Ammon's horn (tissue), 1 donor: ENCODE measurements at regions not wholly inside any gene's neighbourhood (a gene's known extent, or its start where the extent isn't known, plus 50 kb on each side); places are given as distances from the start of the nearest gene placed in this dataset.
A peak's percentile ranks its signal among the peaks of the same experiment; 100 is the strongest.
"Not testable (repeated sequence)": the region's sequence is repeated elsewhere in the genome, so short reads cannot be mapped to it uniquely, and the experiment has no call there.

Source experiments
- DNase-seq: peaks from one replicate; pipeline ENCODE4 v3.0.0-alpha.2; 2016; ENCODE audit warnings: low spot score

DNA sequence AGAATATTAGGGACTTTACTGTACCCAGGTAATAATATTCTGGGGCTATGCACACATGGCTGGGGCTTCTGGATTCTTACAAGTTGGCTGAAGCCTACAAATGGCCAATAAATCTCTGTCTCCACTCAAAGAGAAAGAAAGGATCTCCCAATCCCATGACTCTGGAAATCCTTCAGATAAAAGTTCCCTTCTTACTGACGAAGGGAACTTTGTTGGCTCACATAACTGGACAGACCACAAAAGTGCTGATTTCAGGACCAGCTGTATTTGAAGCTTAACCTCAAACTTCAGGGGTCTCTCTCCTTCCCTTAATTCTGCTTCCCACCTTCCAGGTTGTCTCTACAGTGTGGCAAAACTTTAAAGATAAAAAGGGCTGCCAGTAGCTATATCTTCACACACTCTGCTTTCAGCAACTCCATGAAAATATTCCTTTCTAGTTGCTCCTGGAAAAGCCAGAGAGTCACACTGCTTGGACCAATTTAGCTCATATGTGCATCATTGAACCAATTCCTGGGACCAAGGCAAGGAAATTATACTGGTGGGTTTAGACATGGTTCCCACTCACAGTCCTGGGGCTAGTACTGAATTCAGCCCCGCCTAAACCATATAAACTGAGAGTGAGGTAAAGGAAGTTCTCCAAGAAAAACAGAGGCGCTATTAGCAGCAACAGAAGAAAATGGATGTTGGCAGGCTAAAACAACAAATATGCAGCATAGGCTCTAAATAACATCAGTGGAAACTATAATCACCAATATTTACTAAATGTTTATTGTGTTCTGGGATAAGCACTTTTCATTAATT is 290.0 kb upstream of the GADL1 start:
- no peak for DNase-seq

DNA sequence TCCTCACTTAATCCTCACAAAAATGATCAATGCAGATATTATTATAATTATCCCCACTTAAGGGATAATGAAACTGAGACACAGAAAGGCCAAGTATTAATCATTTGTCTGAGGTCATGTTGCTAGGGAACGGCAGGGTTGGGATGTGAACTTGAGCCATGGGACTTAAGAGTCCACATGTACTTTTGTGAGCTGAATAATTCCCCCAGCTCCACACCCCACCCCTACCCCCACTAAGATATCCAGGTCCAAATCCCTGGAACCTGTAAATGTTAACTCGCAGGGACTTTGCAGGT is 290.5 kb upstream of the GADL1 start:
- no peak for DNase-seq

DNA sequence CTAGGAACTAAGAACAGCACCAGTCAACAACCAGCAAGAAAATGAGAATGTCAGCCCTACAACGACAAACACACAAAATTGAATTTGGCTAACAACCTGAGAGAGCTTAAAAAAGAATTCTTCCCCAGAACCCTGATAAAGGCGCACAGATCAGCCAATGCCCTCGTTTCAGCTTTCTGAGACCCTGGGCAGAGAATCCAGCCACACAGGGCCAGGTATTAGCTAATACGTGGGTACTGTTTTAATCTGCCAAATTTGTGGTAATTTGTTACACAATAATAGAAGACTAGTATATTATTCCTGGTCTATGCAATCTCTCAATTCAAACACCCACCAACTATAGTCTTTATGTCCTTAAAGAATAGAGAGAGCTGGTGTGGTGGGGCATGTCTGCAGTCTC is 291.6 kb upstream of the GADL1 start:
- DNase-seq, result no peak

DNA sequence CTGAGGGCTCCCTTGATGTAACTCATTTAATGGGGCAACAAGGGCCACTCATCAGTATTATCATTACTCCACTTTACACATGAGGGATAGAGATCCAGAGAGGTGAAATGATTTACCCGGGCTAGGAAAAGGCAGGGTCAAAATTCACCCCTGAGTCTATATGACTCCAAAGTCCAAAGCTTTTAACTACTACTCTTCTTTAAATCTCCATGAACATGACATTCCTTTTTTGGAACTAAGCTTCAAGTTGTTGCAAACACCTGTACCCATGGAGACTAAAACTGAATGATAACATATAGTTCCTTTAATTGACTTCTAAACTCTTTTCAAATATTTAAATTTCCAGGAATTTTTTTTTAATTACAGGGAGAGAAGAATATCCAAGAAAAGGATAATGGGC is 292.9 kb upstream of the GADL1 start:
- DNase-seq, result no peak

DNA sequence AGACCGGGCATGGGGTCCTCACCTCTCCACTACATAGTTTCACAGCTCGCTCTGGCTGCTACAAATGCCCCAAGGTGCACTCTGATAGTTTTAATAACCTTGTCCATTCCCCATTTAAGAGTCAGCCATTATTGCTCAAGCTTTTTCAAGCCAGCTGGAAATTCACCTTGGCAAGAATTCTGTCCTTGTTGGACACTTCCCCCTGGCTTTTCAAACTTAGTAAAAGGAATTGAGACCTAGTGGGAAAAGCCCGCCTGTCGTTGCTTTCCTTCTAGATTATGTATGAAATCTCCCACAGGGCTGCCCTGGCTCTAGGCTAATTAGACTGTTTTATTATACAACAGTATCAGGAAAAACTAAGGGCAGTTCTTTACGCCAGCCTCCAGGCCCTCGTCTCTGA is 293.7 kb upstream of the GADL1 start:
- DNase-seq, result no peak

DNA sequence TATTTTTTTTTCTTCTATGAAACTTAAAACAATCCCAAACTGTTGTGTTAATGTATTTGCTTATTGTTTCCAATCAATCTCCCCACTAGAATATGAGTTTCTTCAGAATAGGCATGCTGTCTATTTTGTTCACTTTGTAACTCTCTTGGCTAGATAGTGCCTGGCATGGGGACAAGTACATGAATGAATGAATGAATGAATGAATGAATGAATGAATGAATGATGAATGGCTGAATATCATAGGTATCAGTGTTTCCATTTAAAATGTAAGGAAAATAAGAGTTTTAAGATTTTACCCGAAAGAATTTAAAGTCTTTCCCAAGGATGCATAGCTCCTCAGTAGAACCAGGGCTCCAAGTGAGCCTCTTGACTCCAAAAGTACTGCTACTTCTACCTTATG is 294.9 kb upstream of the GADL1 start:
- no peak for DNase-seq

DNA sequence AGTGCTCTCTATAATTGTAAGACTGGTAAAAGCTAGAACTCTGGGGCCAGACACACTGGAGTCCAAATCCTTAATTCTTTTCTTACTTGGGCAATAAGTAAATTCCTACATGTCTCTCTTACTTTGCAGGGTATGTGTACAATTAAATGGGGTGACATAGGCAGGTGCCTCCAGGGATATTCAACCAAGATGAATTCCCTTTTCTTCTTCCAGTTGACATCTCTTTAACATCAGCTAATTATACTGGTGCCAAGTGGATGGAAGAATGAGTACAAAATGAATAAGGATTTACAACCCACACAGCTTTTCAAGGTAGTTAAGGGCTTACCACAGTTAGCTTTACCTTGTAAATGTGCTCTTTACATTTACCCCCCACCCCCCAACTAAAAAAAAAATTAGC is 295.5 kb upstream of the GADL1 start:
- DNase-seq, result no peak

DNA sequence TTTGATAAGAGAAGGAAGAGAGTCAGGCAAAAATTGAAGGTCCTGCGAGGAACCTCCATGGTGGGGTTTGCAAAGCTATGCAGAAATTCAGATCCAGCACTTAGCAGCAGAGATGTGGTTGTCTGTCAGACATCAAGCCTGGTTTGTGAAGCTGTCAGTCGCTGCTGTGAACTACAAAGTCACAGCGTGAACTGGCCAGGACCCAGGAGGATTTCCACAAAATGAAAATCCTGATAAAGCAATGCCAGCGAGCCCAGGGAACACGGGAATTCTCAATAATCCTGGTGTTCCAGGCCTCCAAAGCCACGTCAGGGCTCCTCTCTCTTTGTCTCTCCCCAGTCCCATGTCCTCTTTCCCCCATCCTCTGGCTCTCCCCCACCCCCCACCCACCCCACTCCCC is 296.9 kb upstream of the GADL1 start:
- no peak for DNase-seq

DNA sequence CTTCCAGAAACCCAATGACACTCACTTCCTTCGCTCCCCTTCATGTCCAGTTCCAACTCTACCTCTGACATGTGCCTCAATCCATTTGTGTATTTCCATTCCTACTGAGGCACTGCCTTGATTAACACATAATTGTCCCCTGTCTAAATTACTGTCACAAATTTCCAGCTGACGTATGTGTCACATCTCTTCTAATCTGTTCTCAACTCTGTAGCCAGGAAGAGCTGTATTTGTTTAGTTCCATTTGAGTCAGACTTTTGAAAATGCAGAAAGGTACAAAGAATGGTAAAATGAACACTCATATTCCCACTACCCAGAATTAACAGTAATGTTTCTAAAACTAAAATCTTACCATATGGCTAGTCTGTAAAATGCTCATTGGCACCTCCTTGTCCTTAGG is 299.0 kb upstream of the GADL1 start:
- no peak for DNase-seq

DNA sequence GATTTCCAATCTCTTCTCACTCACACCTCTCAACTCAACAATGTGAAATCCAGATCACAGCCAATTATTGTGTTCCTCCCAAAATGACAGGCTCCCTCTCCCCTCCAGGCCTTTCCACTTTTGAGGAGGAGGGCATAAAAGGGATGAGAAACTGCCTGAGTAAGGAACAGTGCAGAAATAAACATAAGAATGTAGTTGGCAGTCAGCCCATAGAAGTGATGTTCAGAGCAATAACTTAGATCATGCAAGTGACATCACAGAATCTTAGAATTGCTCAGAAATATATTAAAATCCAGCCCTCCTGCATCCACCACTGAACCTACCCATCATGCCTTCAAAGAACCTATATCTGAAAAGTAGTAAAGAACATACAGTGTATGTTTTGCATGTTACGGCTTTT is 299.4 kb upstream of the GADL1 start:
- DNase-seq, result no peak

DNA sequence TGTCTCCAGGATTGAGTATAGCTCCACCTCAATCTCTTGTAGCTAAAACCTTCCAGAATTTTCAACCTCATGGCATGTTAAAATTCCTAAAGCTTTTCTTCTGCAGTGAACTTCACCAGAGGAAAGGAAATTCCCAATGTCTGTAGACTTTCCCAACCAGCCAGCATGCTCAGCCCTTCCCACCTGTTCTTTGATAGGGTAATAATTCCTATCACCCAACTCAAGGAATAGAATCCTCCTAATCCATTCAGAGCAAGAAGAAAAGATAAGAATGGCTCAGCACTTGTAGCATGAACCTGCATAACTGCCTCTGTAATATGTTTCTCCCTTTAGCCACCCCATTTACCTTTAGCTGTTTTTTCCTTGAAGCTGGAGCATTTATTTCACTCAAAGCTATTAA is 301.8 kb upstream of the GADL1 start:
- DNase-seq, result no peak

DNA sequence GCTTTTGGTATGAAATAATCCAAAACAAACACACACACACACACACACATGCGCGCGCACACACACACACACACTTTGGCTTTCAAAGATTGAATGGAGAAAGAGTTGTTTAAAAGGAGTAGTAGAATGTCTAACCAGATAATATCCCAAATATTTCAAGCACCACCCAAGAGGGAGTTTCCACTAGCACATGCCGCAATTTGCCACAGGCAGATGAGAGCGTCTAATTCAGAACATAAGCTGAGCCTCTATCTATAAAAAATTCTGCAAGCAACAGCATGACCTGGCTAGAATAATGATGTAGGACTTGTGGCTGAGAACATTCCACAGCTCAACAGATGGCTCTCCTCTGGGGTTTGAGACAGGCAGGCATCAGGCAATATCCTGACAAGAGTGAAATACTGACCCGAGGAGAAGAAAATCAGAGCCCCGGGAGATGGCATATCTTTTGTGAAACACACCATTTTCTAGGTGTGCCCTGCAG is 302.5 kb upstream of the GADL1 start:
- DNase-seq, result no peak

DNA sequence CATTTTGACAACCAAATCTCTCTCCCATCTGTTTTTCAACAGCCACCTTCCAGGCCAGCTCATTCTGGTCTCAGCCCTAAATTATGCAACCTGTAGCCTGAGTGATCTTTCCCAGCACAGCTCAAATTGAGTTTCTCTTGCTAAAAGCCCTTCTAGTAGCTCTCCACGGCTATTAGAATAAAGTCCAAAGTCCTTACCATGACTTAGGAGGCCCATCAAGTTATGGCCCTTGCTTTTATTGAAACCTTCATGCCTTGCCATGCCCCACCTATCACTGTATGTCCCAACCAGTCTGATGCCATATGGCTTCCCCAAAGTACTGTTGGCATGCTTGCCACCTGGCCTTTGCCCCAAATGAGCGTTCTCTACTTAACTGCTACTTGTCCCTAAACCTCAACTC is 303.5 kb upstream of the GADL1 start:
- DNase-seq, result no peak

DNA sequence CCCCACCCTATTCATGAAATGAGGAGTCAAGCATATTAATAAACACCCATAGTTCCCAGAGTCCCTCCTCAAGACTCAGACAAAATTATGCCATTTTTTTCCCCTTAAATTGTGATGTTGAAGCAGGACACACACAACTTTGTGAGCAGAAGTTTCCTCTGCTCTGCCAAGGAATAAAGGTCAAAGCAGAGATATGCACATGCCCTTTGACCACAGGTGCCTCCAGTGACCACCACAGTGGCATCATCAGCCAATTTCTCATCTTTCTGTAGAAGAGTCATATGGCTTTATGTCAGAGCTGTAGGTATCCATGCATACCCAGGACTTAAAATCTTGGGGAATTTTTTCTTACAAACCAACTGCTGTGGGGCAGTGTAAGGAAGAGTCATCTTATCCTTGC is 304.4 kb upstream of the GADL1 start:
- no peak for DNase-seq

DNA sequence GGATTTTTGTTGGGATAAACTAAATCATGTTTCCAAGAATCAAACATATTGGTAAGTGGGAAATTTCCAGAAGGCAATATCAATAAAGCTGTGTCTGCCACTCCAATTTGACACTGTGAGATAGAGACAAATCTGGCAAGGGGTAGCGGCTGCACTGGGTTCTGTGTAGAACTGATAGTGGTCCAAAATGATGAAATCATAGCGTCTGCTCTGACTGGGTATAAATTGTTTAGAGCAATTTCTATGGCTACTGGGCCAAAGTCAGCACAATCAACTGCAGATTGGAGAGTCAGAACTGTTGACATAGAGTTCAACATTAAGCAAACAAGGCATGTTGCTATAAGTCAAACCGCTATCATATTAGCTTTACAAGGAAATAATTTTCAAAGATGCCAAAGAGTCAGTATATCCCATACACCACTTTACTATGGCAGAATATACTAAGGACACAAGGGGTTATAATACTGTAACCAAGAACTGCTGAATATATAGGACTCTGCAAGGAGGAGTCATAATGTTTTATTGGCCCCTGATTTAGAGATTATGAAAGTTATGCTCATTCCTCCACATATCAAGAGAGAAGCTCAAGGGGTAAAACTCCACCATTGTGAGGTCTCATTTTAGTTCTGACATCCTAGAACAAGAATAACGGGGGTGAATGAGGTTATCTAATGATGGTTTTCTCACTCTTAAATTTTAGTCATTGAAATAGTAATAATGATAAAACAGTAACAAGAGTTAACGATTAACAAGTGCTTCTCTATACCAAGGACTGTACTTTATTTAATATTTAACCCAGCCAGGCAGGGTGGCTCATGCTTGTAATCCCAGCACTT is 309.7 kb upstream of the GADL1 start:
- peak; percentile 15 for DNase-seq

DNA sequence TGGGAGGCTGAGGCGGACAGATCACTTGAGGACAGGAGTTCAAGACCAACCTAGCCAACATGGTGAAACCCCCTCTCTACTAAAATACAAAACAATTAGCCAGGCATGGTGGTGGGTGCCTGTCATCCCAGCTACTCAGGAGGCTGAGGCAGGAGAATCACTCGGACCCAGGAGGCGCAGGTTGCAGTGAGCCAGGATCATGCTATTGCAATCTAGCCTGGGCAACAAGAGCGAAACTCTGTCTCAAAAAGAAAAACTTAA is 310.3 kb upstream of the GADL1 start:
- not testable (repeated sequence) for DNase-seq

DNA sequence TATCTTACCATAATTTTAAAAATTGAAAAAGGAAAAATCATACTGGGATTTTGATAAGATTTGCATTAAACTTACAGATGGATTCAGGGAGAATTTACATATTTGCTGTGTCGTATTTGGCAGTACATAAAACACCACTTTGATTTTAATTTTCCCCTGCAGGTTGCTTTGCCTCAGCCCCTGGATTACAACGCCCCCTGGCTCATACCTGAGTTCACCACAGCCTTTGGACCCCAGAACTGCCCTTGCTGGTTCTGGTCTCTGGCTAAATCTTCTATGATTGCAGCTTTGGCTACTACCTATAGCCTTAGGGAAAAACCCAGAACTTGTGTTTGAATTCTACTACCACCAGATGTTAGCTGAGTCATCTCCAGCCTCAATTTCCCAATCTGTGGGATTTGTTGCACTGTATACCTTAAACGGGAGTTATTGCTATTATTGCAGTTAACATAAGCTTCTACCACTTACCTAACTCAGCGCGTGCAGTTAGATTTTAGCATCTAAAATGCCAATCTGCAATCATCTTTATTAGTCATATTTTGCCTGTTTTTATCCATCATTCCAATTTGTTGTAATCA is 315.7 kb upstream of the GADL1 start:
- no peak for DNase-seq

DNA sequence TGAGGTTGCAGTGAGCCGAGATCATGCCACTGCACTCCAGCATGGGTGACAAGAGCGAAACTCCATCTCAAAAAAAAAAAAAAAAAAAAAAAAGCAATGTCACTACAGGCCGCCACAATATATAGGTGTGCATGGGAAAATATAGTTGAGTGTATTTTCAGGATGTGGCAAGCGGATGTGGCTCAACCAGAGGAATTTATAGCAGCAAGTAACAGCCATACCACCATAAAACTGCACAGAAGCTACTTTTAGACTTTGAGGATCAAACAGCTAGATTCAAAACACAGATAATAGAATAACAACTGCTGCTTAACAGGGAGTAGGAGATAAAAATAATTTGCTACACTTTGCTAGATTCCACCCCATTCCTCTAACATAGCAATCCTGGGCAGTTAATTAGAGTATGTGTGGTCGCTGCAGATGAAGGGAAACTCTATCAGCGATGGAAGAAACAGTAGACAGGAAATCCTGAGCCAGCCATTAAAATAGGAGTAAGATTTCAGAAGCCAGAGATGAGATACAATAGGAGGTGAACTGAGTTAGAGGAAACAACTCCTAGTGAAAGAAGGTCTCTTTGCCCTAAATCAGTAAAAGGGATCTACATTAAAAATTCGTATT is 318.7 kb upstream of the STT3B start:
- DNase-seq, result no peak

DNA sequence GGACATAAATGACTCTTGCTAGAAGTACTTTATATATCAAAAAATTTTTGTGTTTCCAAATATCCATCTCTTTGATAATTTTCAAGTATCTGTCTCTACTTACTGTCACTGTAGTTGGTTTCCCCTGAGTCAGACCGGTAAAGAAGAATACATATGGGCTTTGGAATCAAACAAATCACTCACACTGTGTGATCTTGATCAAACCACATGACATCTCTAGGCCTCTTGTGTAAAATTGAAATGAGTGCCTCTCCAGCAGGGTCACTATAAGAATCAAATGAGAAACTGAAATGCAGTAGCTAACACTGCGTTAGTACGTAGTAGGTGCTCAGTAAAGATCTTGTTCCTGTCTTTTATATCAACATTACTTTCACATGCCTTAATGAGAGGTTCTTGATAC is 314.6 kb upstream of the STT3B start:
- DNase-seq, result no peak

DNA sequence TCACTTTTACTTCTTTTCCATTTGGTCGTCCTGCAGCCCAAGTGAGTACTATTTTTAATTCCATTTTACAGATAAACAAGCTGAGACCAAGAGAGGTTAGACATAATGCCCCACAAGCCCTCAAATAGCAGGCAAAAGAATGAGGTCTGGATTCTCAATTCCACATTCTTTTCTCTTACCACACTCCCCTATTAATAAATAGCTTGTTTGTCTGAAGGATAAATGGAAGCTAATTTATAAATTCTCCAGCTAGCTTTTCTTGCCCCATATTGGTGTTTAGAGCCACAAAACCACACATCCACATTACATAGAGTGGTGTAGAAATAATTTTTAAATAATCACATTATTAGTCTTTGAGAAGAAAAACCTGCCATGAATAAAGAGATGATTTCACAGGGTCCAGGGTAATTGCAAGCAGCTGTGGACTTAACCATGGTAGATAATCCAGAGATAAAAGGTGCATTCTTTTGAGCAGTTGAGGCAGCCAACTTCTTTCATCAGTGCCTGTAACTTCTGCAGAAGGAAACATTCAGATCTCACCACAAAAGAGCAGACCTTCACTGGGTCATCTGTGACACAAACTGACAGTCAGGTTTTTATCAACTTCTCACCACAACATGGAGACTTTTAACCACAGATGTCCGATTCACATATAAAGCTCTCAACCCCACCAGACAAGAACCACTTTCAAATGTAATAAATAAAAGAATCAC is 313.4 kb upstream of the STT3B start:
- no peak for DNase-seq

DNA sequence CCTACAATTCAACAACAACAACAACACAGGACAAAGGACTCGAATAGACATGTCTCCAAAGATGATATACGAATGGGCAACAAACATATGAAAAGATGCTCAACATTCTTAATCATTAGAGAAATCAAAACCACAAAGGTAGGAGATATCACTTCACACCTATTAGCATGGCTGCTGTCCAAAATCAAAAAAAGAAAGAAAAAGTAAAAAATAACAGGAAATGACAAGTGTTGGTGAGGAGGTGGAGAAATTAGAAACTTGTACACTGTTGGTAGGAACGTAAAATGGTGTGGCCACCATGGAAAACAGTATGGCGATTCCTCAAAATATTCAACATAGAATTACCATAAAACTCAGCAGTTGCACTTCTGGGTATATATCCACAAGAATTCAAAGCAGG is 312.3 kb upstream of the STT3B start:
- DNase-seq, result no peak

DNA sequence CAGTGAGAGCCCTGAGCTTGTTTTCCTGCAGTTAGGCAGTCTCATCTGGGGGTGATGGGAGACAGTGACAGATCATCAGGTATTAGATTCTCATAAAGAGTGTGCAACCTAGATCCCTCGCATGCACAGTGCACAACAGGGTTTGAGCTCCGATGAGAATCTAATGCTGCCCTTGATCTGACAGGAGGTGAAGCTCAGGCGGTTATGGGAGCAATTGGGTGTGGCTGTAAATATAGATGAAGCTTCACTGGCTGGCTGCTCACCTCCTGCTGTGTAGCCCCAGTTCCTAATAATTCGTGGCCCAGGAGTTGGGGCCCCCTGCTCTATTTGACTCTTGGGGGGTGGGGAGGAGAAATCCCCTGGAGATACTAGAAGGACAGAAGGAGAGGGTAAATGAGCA is 309.4 kb upstream of the STT3B start:
- DNase-seq, result no peak

DNA sequence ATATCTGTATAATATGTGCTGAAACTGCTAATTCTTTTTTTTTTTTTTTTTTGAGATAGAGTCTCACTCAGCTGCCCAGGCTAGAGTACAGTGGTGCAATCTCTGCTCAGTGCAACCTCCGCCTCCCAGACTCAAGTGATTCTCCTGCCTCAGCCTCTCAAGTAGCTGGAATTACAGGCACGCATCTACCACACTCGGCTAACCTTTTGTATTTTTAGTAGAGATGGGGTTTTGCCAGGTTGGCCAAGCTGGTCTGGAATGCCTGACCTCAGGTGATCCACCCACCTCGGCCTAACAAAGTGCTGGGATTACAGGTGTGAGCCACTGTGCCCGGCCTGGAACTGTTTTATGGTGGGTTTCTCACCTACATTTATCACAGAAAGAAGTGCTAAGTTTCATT is 307.8 kb upstream of the STT3B start:
- no peak for DNase-seq
